ENCODE measurements at regions not wholly inside any gene's neighbourhood (a gene's known extent, or its start where the extent isn't known, plus 50 kb on each side); places are given as distances from the start of the nearest gene placed in this dataset.
A peak's percentile ranks its signal among the peaks of the same experiment; 100 is the strongest.

DNA sequence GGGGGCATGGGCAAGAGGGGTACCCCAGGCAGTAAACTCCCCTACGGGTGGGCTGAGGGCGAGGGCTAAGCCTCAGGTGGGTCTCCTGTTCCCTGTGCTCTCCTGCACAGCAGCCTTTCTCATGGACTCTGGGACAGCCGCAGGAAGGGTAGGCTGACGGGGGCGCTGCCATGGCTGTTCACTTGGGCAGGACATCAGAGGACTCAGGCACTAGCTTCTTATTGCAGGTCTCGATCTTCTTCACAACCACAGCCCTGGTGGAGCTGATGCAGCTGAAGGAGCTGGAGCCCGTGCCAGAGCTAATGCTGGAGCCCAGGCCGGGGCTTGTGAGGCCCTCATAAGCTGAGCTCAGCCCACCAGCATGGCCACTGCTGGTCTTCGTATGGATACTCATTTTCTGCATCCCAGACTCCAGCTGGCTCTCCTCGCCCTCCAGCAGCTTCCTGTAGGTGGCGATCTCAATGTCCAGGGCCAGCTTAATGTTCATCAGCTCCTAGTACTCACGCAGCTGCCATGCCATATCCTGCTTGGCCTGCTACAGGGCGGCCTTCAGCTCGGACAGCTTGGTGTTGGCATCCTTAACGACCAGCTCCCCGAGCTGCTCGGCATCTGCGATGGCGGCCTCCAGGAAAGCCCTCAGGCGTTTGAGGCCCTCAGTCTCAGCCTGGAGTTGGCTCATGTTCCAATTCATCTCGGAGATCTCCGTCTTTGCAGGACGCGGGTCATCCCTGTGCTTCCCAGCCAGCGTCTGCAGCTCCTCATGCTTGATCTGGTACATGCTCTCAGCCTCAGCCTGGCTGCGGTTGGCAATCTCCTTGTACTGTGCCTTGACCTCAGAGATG, 359.8 kb upstream of the SETBP1 start:
- no peaks in the 10 kb centered on the region for H3K27me3 ChIP-seq
- no peaks in the 10 kb centered on the region for H3K4me1 ChIP-seq
- Mint-ChIP-seq H3K9me3 (peaks cover 2% of the 10 kb centered on the region), H3K36me3 (no peaks in the 10 kb centered on the region), H3K27me3 (ENCODE audit: insufficient read depth, low read depth) (no peaks in the 10 kb centered on the region), H3K4me3 (no peak overlapping the region), H3K4me1 (no peaks in the 10 kb centered on the region), H3K27ac (no peak overlapping the region)
- no peak overlapping the region for H2AFZ ChIP-seq (replicated peaks)
- H3K4me2 ChIP-seq = no peak overlapping the region
- no peaks in the 10 kb centered on the region for H3K9me3 ChIP-seq (ENCODE audit: low read depth)
- no peaks in the 10 kb centered on the region for H3K36me3 ChIP-seq
- TF ChIP-seq EZH2phosphoT487 (IDR thresholded peaks at IDR 0.05) (no peak), EZH2 (IDR thresholded peaks at IDR 0.05) (no peak)
- TF ChIP-seq, protein P1, sequence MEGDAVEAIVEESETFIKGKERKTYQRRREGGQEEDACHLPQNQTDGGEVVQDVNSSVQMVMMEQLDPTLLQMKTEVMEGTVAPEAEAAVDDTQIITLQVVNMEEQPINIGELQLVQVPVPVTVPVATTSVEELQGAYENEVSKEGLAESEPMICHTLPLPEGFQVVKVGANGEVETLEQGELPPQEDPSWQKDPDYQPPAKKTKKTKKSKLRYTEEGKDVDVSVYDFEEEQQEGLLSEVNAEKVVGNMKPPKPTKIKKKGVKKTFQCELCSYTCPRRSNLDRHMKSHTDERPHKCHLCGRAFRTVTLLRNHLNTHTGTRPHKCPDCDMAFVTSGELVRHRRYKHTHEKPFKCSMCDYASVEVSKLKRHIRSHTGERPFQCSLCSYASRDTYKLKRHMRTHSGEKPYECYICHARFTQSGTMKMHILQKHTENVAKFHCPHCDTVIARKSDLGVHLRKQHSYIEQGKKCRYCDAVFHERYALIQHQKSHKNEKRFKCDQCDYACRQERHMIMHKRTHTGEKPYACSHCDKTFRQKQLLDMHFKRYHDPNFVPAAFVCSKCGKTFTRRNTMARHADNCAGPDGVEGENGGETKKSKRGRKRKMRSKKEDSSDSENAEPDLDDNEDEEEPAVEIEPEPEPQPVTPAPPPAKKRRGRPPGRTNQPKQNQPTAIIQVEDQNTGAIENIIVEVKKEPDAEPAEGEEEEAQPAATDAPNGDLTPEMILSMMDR (IDR thresholded peaks at IDR 0.05) = peak; percentile 27
- no peak for DNase-seq (ENCODE audit: low spot score)
- no peaks in the 10 kb centered on the region for H4K20me1 ChIP-seq (ENCODE audit: low read depth)
- no peak overlapping the region for H3K27ac ChIP-seq
- H3K4me3 ChIP-seq = no peak overlapping the region
- H3K79me2 ChIP-seq (ENCODE audit: low read depth) = no peaks in the 10 kb centered on the region
- H3F3A ChIP-seq (ENCODE audit: low read depth) = no peaks in the 10 kb centered on the region
- H3K9ac ChIP-seq = no peak overlapping the region

DNA sequence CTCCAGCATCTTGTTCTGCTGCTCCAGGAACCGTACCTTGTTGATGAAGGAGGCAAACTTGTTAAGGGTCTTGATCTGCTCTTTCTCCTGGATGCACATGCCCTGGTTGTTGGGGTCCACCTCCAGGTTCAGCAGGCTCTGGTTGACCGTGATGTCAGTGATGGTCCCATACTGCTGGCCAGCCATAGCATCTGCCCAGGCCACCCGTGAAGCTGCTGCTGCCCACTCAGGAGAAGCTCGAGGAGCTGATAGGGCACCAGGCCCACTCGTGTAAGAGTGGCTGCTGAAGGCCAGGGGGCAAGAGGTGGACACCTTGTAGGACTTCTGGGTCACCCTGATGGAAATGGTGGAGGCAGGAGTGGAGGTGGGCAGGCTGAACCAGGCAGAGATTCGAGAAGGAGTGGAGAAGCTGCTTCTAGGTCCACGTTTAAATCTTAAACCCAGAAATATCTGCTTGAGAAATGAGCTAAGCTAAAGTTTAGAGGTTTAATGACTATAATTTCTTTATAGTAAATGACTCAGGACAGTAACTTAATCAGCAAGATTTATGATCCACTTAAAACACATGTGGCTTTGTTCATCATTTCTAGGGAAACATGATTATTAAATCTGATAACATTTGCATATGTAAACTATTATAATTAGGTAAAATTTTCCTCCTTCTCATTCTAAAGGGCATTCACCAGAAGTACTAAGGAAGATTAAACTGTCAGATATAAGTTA, 358.7 kb upstream of the SETBP1 start:
- H2AFZ ChIP-seq (replicated peaks) = no peak overlapping the region
- H3K4me1 Mint-ChIP-seq = no peaks in the 10 kb centered on the region
- no peaks in the 10 kb centered on the region for H3K36me3 ChIP-seq
- H3F3A ChIP-seq (ENCODE audit: low read depth) = no peaks in the 10 kb centered on the region
- TF ChIP-seq EZH2phosphoT487 (IDR thresholded peaks at IDR 0.05) (no peak), EZH2 (IDR thresholded peaks at IDR 0.05) (no peak)
- TF ChIP-seq, protein P1 (IDR thresholded peaks at IDR 0.05) = no peak
- H3K4me2 ChIP-seq = no peak overlapping the region
- H3K9me3 Mint-ChIP-seq = peaks cover 2% of the 10 kb centered on the region
- H3K9ac ChIP-seq = no peak overlapping the region
- no peaks in the 10 kb centered on the region for H3K27me3 Mint-ChIP-seq (ENCODE audit: insufficient read depth, low read depth)
- no peaks in the 10 kb centered on the region for H3K36me3 Mint-ChIP-seq
- no peak overlapping the region for H3K4me3 ChIP-seq
- H3K27me3 ChIP-seq = no peaks in the 10 kb centered on the region
- no peaks in the 10 kb centered on the region for H4K20me1 ChIP-seq (ENCODE audit: low read depth)
- DNase-seq (ENCODE audit: low spot score) = no peak
- H3K27ac Mint-ChIP-seq = no peak overlapping the region
- no peak overlapping the region for H3K4me3 Mint-ChIP-seq
- H3K9me3 ChIP-seq (ENCODE audit: low read depth) = no peaks in the 10 kb centered on the region
- H3K4me1 ChIP-seq = no peaks in the 10 kb centered on the region
- H3K27ac ChIP-seq = no peak overlapping the region
- no peaks in the 10 kb centered on the region for H3K79me2 ChIP-seq (ENCODE audit: low read depth)

DNA sequence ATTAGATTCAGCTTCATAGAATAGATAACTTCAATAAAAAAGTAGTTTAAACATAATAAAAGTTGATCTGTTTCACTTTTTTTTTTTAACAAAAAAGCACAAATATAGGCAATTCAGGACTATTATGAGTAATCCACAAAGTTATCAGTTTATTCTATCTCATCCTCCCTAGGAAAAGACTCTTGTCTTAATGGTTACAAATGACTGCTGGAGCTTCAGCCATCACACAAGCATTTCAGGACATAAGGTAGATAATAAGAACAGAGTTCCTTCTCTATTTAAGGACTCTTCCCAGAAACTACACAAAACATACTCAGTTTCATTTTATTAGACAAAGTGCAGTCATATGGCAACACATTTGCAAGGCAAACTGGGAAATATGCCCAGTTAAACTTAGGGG, 357.6 kb upstream of the SETBP1 start:
- DNase-seq (ENCODE audit: low spot score) = no peak
- no peaks in the 10 kb centered on the region for H3K4me1 Mint-ChIP-seq
- H3K4me1 ChIP-seq = no peaks in the 10 kb centered on the region
- H3K36me3 ChIP-seq = no peaks in the 10 kb centered on the region
- no peak for TF ChIP-seq EZH2 (IDR thresholded peaks at IDR 0.05)
- TF ChIP-seq EZH2phosphoT487 (IDR thresholded peaks at IDR 0.05) = no peak
- TF ChIP-seq, protein P1 (IDR thresholded peaks at IDR 0.05) = no peak
- no peak overlapping the region for H3K27ac ChIP-seq
- H3K9me3 ChIP-seq (ENCODE audit: low read depth) = no peaks in the 10 kb centered on the region
- no peak overlapping the region for H3K27ac Mint-ChIP-seq
- H3K79me2 ChIP-seq (ENCODE audit: low read depth) = no peaks in the 10 kb centered on the region
- H3K27me3 ChIP-seq = no peaks in the 10 kb centered on the region
- H3K27me3 Mint-ChIP-seq (ENCODE audit: insufficient read depth, low read depth) = no peaks in the 10 kb centered on the region
- no peak overlapping the region for H3K4me2 ChIP-seq
- H3K9ac ChIP-seq = no peak overlapping the region
- no peak overlapping the region for H2AFZ ChIP-seq (replicated peaks)
- H3K9me3 Mint-ChIP-seq = peaks cover 2% of the 10 kb centered on the region
- no peak overlapping the region for H3K4me3 ChIP-seq
- no peak overlapping the region for H3K4me3 Mint-ChIP-seq
- no peaks in the 10 kb centered on the region for H3F3A ChIP-seq (ENCODE audit: low read depth)
- no peaks in the 10 kb centered on the region for H3K36me3 Mint-ChIP-seq
- no peaks in the 10 kb centered on the region for H4K20me1 ChIP-seq (ENCODE audit: low read depth)

Measured in neural progenitor cell (in vitro differentiated cells).